GM21825 (cell line): ENCODE measurements at regions not wholly inside any gene's neighbourhood (a gene's known extent, or its start where the extent isn't known, plus 50 kb on each side); places are given as distances from the start of the nearest gene placed in this dataset.

Experiments
- ATAC-seq: cut with Tn5 transposase; IDR thresholded peaks from one replicate; pipeline ENCODE4 v1.9.1; 2021; ENCODE audit warnings: mild to moderate bottlenecking, moderate library complexity; ENCODE audit not compliant: unreplicated experiment

- ATAC-seq: no peak
These were observed 104.6 kb downstream of the AMY1C start for GRCh38 chr1:103854279-103854678.

GRCh38 chr1:103859721-103860120, 110.0 kb downstream of the AMY1C start:
- no peak for ATAC-seq

GRCh38 chr1:103898576-103899345, 149.1 kb downstream of the AMY1C start:
- no peak for ATAC-seq

GRCh38 chr1:103900005-103900404, 150.3 kb downstream of the AMY1C start:
- no peak for ATAC-seq

GRCh38 chr1:103901072-103901471, 151.4 kb downstream of the AMY1C start:
- no peak for ATAC-seq

- ATAC-seq: no peak
These were observed 155.7 kb downstream of the AMY1C start for GRCh38 chr1:103905363-103905762.

- no peak for ATAC-seq
These were observed 161.8 kb downstream of the AMY1C start for GRCh38 chr1:103911450-103911849.

- no peak for ATAC-seq
These were observed 168.1 kb downstream of the AMY1C start for GRCh38 chr1:103917795-103918194.

- ATAC-seq: no peak
These were observed 182.2 kb downstream of the AMY1C start for GRCh38 chr1:103931891-103932290.

GRCh38 chr1:103937763-103938357, 188.2 kb downstream of the AMY1C start:
- no peak for ATAC-seq

GRCh38 chr1:103941086-103941485, 191.4 kb downstream of the AMY1C start:
- no peak for ATAC-seq

- no peak for ATAC-seq
These were observed 192.3 kb downstream of the AMY1C start for GRCh38 chr1:103942029-103942428.

- no peak for ATAC-seq
These were observed 196.1 kb downstream of the AMY1C start for GRCh38 chr1:103945774-103946173.

GRCh38 chr1:103948526-103948925, 198.8 kb downstream of the AMY1C start:
- no peak for ATAC-seq

- no peak for ATAC-seq
These were observed 200.1 kb downstream of the AMY1C start for GRCh38 chr1:103949779-103950178.

GRCh38 chr1:103953386-103953785, 203.7 kb downstream of the AMY1C start:
- ATAC-seq: no peak

GRCh38 chr1:103958699-103959098, 209.0 kb downstream of the AMY1C start:
- ATAC-seq: no peak

- ATAC-seq: no peak
These were observed 209.9 kb downstream of the AMY1C start for GRCh38 chr1:103959565-103959964.

GRCh38 chr1:103960045-103960444, 210.3 kb downstream of the AMY1C start:
- no peak for ATAC-seq

- ATAC-seq: no peak
These were observed 211.0 kb downstream of the AMY1C start for GRCh38 chr1:103960710-103961109.

GRCh38 chr1:103986792-103987191, 237.1 kb downstream of the AMY1C start:
- no peak for ATAC-seq

GRCh38 chr1:103997631-103998030, 247.9 kb downstream of the AMY1C start:
- ATAC-seq: no peak
